Hematopoietic multipotent progenitor cell treated with erythropoietin and hydrocortisone succinate and interleukin-3 and kit ligand, for 8 days (in vitro differentiated cells): ENCODE measurements at regions not wholly inside any gene's neighbourhood (a gene's known extent, or its start where the extent isn't known, plus 50 kb on each side); places are given as distances from the start of the nearest gene placed in this dataset.

Experiments used
- DNase-seq: peaks from one replicate; pipeline ENCODE4 v3.0.0-alpha.2; 2015

DNA sequence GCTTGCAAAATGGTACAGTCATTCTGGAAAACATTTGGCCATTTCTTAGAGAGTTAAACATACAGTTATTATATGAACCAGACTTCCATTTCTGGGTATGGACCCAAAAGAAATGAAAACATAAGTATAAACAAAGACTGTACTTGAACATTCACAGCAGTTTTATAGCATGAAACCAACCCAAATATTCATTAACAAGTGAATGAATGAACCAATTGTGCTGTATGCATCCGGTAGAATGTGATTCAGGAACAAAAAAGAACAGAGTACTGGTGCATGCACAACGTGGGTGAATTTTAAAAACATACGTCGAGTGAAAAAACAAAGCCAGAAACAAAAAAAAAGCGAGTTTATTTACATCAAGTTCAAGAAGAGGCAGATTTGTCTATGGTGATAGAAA, 1085.8 kb upstream of the AUTS2 start:
- no peak for DNase-seq

GRCh38 chr7:68518060-68518459, 1080.2 kb upstream of the AUTS2 start:
- DNase-seq, result no peak

- DNase-seq, result no peak
These were observed 1074.1 kb upstream of the AUTS2 start for GRCh38 chr7:68524126-68524525.

- no peak for DNase-seq
These were observed 1069.1 kb upstream of the AUTS2 start for GRCh38 chr7:68529221-68529620.

GRCh38 chr7:68535266-68535665, 1063.0 kb upstream of the AUTS2 start:
- no peak for DNase-seq

- DNase-seq, result no peak
These were observed 1061.1 kb upstream of the AUTS2 start for GRCh38 chr7:68537051-68537773.

DNA sequence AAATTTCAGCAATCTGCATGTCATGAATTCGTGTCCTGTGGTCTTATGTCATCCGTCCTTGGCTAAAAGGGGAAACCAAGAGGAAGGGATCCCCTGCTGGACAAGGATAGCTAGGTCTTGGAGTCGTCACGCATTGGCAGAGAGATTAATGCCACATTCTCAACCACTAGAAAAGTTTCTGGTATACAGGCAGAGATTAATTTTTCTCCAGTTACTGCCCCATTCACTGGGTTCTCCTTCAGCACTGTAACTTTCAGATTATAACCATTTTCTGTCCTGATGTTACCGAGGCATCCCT, 1060.6 kb upstream of the AUTS2 start:
- no peak for DNase-seq

- no peak for DNase-seq
These were observed 1055.4 kb upstream of the AUTS2 start for GRCh38 chr7:68542831-68543230.

DNA sequence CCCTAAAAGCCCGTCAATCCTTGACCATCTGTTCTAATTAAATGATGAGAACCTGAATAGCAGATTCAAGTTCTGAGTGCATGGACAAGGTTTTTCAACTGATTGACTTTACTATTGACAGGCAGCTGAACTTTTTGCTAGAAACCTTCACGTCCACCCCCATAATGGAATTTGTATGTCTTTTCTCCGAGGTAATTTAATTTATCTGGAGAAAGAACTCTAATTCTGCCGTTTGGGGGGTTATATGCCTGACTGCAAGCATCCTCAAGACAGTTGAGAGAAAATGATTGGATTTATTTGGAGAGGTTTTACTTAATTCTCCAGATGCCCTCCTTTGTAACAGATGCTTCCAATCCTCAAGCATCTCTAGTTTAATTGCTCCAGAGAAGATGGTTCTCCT, 1053.4 kb upstream of the AUTS2 start:
- no peak for DNase-seq

GRCh38 chr7:68547181-68547580, 1051.1 kb upstream of the AUTS2 start:
- no peak for DNase-seq

DNA sequence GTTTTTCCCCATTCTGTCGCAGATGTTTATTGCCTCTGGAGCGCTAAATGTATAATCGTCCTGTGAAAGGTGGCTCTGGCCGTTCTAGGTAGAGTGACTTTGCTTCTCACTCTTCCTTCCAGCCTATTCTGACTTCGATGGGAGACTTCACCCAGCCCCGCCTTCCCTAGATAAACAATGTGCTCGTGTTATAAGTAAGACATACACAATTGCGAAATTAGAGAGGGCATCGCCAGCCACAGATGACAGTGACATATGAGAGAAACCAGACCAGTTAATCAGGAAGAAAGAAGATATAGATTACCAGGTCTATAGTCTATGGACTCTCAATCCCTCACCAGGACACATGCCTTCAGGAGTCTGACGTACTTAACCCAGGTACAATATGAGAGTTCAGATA, 1050.5 kb upstream of the AUTS2 start:
- DNase-seq, result no peak

- DNase-seq, result no peak
These were observed 1048.2 kb upstream of the AUTS2 start for GRCh38 chr7:68550027-68550426.

- no peak for DNase-seq
These were observed 1047.6 kb upstream of the AUTS2 start for GRCh38 chr7:68550635-68551034.

- no peak for DNase-seq
These were observed 1041.7 kb upstream of the AUTS2 start for GRCh38 chr7:68556537-68556936.

DNA sequence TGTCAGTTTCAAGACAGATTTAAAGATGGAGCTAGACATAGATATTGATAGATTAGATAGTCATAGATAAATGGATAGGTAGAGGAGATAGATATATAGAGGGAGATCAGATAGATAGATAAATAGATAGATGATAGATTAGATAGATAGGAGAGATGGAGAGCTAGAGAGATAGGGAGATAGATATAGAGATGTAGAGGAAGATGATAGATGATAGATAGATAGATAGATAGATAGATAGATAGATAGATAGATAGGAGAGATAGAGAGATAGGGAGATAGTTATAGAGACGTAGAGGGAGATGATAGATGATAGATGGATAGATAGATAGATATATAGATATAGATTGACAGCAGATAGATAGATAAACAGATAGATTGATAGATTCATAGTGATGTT, 1038.8 kb upstream of the AUTS2 start:
- no peak for DNase-seq

- DNase-seq, result no peak
These were observed 1035.9 kb upstream of the AUTS2 start for GRCh38 chr7:68562323-68562899.

- no peak for DNase-seq
These were observed 1033.8 kb upstream of the AUTS2 start for GRCh38 chr7:68564306-68565135.

DNA sequence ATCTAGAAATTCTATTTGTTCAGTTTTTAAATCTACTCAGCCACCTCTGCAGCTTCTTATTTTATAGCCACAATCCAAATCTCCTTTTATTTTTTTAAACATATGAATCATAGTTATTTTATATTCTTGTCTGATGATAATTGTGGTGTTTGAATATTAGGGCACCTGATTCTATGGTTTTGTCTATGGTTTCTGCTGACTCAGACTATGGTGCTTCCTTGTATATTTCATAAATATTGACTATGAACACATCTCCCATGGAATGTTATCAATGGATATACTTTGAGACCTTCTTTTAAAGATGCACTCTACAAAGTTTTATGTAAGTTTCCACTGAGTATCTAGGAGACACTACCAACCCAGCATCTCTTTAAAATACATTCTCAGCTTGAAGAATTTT, 1027.0 kb upstream of the AUTS2 start:
- DNase-seq, result no peak

DNA sequence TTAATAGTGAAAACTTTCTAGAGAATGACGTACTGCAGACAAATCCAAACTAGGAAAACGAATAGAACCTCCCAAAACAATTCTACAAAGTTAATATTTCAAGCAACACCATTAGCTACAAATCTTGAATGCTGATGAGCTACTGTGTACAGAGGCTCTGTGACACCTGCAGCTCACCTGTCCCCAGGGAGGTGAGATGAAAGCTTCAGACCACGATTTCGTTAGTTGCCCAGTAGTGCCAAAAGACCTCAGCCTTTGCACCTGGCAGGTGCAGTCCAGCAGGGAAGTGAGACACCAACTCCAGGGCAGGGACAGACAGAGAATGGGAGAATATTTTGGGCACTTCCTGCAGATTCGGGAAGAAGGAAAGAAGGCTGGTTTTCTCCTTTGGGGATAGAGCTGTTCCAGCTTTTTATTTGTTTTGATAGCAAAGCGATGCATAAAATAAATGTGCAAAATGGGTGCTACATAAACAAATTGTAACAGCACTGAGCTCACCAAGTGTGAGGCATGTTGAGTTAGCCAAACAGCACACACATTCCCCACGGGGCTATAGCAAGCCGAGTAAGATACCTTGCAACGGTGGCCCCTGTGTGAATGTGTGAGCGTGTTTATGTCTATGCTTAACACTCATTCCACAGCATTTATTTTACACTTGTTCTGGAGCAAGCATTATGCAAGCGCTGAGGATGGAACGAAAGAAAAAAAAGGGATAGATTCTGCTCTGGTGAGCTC, 1024.8 kb upstream of the AUTS2 start:
- DNase-seq, result no peak

DNA sequence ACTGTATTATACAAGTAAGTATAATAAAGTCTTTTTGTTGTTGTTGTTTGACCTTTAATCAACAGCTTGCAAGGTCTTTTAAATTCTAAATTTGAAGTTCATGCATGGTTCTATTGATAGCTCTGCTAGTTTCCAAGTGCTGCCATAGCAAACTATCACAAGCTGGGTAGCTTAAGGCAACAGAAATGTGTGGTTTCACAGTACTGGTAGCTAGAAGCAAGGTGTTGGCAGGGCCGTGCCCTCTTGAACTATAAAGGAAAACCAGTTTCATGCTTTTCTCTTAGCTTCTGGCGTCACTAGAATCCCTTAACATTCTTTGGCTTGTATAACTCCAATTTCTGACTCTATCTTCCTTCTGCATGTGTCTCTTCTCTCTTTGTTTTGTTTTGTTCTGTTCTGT, 1021.9 kb upstream of the AUTS2 start:
- DNase-seq, result no peak

- DNase-seq, result no peak
These were observed 1016.9 kb upstream of the AUTS2 start for GRCh38 chr7:68581417-68581816.

GRCh38 chr7:68587599-68587998, 1010.7 kb upstream of the AUTS2 start:
- DNase-seq, result no peak

DNA sequence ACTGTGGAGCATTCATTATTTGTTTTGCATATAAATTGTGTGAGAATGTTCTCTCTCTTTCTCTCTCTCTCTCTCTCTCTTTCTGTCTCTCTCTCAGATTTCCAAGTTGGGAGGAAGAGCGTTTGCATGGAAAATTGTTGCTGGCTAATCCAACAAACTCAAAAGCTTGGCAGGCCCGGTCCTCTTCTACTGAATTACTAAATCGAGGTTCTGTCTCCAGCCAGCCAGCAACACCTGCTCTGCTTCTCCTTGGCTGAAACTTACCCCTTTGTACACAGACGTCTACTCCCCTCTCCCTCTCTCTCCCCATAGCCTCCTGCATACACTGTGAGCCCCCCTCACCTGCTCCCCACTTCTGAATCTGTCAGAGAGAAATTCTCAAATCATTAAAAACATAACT, 996.4 kb upstream of the AUTS2 start:
- no peak for DNase-seq

DNA sequence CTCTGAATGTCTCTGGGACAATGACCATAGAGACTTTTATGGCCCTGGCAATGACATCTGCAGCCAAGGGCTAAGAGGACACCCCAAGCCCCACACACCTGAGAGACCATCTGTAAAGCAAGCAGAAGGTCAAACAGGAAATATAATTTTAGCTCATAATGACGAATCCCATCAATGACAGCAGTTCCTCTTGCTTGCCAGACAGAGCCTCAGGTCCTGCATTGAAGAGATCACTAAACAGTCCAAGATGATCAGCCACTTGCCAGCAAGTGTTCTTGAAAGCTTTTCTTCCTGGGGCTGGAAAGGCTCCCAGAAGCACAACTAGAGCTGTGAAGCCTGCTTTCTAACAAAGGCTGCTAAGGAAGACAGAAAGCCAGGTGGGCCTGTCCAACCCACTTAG, 993.7 kb upstream of the AUTS2 start:
- DNase-seq, result no peak
